Lung (tissue), 11 donors: ENCODE measurements at regions not wholly inside any gene's neighbourhood (a gene's known extent, or its start where the extent isn't known, plus 50 kb on each side); places are given as distances from the start of the nearest gene placed in this dataset.

Experiments used
- ATAC-seq: fragments of 200-7000 bp; cut with Tn5 transposase; one replicate; pipeline ENCODE4 v1.9.1; 2020; ENCODE audit warnings: moderate number of reproducible peaks; ENCODE audit not compliant: insufficient read depth, low FRiP score
- DNase-seq, 3 donors: peaks; one replicate each; pipeline ENCODE4 v3.0.0-alpha.2; 2013 to 2017
- H3K27ac ChIP-seq, 2 donors: one replicate each; pipeline ENCODE4 v1.5.1; 2013; ENCODE audit warnings: mild to moderate bottlenecking in 2 of 2, moderate library complexity in 2 of 2, control low read depth in 1 of 2, inconsistent platforms in 1 of 2, low read depth in 1 of 2, low read length in 1 of 2
- H3K27me3 ChIP-seq, 3 donors: one replicate each; pipeline ENCODE4 v1.5.1; 2013; ENCODE audit warnings: low read length in 2 of 3; ENCODE audit not compliant: control insufficient read depth in 3 of 3, insufficient read depth in 3 of 3
- H3K36me3 ChIP-seq, 4 donors: one replicate each; pipeline ENCODE4 v1.5.1; 2013; ENCODE audit warnings: low read length in 4 of 4, mild to moderate bottlenecking in 1 of 4, moderate library complexity in 1 of 4; ENCODE audit not compliant: control insufficient read depth in 4 of 4, insufficient read depth in 4 of 4
- H3K4me1 ChIP-seq, 5 donors: one replicate each; pipeline ENCODE4 v1.5.1; 2013; ENCODE audit warnings: low read length in 5 of 5, mild to moderate bottlenecking in 2 of 5, moderate library complexity in 1 of 5; ENCODE audit not compliant: control insufficient read depth in 5 of 5, insufficient read depth in 5 of 5
- H3K4me3 ChIP-seq: one replicate; pipeline ENCODE4 v1.5.1; 2013; ENCODE audit warnings: mild to moderate bottlenecking, control low read depth, moderate library complexity
- H3K9ac ChIP-seq, 2 donors: one replicate each; pipeline ENCODE4 v1.5.1; 2013; ENCODE audit warnings: low read length in 2 of 2, control low read depth in 1 of 2; ENCODE audit not compliant: insufficient read depth in 1 of 2
- H3K9me3 ChIP-seq, 4 donors: one replicate each; pipeline ENCODE4 v1.5.1; 2013; ENCODE audit warnings: low read length in 3 of 4, mild to moderate bottlenecking in 1 of 4, moderate library complexity in 1 of 4; ENCODE audit not compliant: control insufficient read depth in 4 of 4, insufficient read depth in 3 of 4
- WGBS, 2 donors: extraction: QIAGEN DNeasy Blood & Tissue Kit; methylation state at CpG; one replicate each; pipeline ENCODE4 v1.1.7; 2013; 5-methylcytosine and 5-hydroxymethylcytosine counted together
- TF ChIP-seq, protein P1 (sequence below): IDR thresholded peaks from 2 replicates; pipeline ENCODE4 v1.5.1; 2012; ENCODE audit warnings: mild to moderate bottlenecking; ENCODE audit errors: control extremely low read depth, extremely low read depth
- donor health status: control.
- donor health status: control.
- donor health status: Bipolar disorder and iron deficiency.
- donor health status: healthy.
- donor health status: DM: yes; HTN: yes; CAD: no.

DNA sequence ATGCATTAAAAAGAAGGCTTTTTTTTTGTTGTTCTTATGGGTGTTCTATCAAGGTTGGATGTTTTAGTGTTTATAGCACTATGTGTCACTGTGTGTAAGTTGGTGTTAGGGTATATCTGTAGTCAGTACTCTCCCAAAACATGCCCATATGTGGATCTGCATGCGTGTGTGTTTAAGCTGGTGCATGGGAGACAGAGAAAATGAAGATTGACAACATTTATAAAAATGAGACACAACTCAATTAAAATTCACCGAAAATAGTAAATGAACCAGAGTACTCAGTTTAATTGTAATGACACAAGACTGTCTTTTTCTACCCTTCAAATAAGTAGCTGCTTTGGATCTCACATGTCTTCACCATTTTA lies 323.4 kb downstream of the TMEM161B start:
- no peak for DNase-seq

DNA sequence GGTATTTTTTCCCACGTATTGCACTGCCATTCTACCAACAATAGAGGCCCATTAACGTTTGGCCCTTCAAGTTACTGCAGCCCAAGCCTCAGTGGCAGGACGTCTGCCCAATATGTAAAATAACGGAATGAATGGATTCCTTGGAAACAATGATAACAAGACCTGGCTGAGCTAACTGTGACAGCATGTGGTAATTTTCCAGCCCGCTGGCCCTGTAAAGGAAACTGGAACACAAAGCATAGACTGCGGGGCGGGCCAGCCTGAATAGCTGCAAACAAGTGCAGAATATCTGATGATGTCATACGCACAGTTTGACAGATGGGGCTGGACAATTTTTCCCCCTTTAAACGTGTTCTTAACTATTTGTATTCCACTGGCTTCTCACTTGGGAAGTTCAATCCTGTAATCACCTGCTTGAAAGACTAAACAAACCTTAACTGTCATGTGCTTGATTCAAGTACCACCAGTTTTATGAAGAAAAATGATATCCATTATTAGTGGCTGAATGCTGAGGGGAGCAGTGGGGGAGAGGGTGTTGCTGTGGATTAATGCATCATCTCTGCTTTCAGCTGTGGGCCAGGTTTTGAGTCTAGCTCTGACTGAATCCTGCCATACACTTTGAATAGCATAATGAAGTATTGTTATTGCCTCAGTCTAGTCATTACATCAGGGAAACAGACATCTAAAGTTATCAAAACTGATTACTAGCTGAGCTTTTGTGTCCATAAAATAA lies 323.9 kb downstream of the TMEM161B start:
- H3K9me3 ChIP-seq, result no peaks in the 10 kb centered on the region
- 21 to 31% methylated on average over 9 of the region's 9 CpGs for WGBS, 2 donors
- TF ChIP-seq, protein P1, sequence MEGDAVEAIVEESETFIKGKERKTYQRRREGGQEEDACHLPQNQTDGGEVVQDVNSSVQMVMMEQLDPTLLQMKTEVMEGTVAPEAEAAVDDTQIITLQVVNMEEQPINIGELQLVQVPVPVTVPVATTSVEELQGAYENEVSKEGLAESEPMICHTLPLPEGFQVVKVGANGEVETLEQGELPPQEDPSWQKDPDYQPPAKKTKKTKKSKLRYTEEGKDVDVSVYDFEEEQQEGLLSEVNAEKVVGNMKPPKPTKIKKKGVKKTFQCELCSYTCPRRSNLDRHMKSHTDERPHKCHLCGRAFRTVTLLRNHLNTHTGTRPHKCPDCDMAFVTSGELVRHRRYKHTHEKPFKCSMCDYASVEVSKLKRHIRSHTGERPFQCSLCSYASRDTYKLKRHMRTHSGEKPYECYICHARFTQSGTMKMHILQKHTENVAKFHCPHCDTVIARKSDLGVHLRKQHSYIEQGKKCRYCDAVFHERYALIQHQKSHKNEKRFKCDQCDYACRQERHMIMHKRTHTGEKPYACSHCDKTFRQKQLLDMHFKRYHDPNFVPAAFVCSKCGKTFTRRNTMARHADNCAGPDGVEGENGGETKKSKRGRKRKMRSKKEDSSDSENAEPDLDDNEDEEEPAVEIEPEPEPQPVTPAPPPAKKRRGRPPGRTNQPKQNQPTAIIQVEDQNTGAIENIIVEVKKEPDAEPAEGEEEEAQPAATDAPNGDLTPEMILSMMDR, result no peak
- H3K4me1 ChIP-seq, result no peaks in the 10 kb centered on the region
- H3K36me3 ChIP-seq, result no peaks in the 10 kb centered on the region
- H3K27me3 ChIP-seq, result no peaks in the 10 kb centered on the region
- peak; percentile 13 to 14 (median 13) for DNase-seq
- no peak overlapping the region for H3K4me3 ChIP-seq
- no peak overlapping the region for H3K9ac ChIP-seq
- no peak overlapping the region for H3K27ac ChIP-seq
- no peak for ATAC-seq

More for the DNA sequence above, 323.4 kb downstream of the TMEM161B start:
- Histone ChIP-seq H3K9ac (no peak overlapping the region), H3K27me3 (no peaks in the 10 kb centered on the region), H3K27ac (no peak overlapping the region), H3K4me3 (no peak overlapping the region), H3K9me3 (no peaks in the 10 kb centered on the region), H3K4me1 (no peaks in the 10 kb centered on the region), H3K36me3 (no peaks in the 10 kb centered on the region)
- ATAC-seq, result no peak
- WGBS, 2 donors, result 91 to 97% methylated on average over 2 of the region's 2 CpGs
- TF ChIP-seq, protein P1, result no peak

DNA sequence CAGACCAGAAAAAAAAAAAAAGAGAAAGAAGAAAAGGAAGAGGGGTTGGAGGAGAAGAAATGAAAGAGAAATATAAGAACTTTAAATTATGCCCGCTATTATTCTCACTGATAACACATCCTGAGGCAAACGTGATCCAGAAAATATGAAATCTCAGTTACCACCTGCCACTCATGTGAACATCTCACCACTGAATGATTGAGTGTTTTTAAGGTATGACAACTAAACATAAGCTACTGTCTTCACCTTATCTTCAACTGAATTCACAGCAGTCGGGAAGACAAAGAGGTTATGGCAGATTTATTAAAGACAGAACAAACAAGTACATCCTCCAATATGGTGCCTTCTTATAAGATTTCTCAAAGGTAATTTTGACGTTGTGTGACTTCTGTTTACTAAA lies 327.9 kb downstream of the TMEM161B start:
- H3K4me3 ChIP-seq, result no peak overlapping the region
- no peak overlapping the region for H3K9ac ChIP-seq
- no peak for DNase-seq
- no peaks in the 10 kb centered on the region for H3K27me3 ChIP-seq
- WGBS, 2 donors, result 50 to 63% methylated on average over 4 of the region's 4 CpGs
- H3K9me3 ChIP-seq, result peaks cover 0 to 2% (median 0%) of the 10 kb centered on the region in 4 donors
- TF ChIP-seq, protein P1, result no peak
- H3K27ac ChIP-seq, result no peak overlapping the region
- H3K4me1 ChIP-seq, result no peaks in the 10 kb centered on the region
- ATAC-seq, result no peak
- no peaks in the 10 kb centered on the region for H3K36me3 ChIP-seq

DNA sequence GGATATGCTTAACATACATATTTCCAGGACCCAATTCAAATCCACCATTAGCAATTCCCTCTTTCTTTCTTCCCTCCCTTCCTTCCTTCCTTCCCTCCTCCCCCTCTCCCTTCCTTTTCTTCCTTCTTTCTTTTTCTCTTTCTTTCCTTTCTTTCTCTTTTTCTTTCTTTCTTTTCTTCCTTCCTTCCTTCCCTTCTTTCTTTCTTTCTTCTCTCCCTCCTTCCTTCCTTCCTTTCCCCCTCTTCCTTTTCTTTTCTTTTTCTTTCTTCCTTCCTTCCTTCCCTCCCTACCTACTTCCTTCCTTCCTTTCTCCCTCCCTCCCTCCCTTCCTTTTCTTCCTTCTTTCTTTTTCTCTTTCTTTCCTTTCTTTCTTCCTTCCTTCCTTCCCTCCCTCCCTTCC lies 332.0 kb downstream of the TMEM161B start:
- H3K4me1 ChIP-seq, result no peaks in the 10 kb centered on the region
- H3K9me3 ChIP-seq, result peaks cover 0 to 2% (median 0%) of the 10 kb centered on the region in 4 donors
- TF ChIP-seq, protein P1, result no peak
- no peak for DNase-seq
- ATAC-seq, result no peak
- H3K27ac ChIP-seq, result no peak overlapping the region
- H3K36me3 ChIP-seq, result no peaks in the 10 kb centered on the region
- H3K9ac ChIP-seq, result no peak overlapping the region
- H3K4me3 ChIP-seq, result no peak overlapping the region
- H3K27me3 ChIP-seq, result no peaks in the 10 kb centered on the region
